H9 (cell line): ENCODE measurements at regions not wholly inside any gene's neighbourhood (a gene's known extent, or its start where the extent isn't known, plus 50 kb on each side); places are given as distances from the start of the nearest gene placed in this dataset.

ENCODE experiments used
- DNase-seq: peaks from one replicate; pipeline ENCODE4 v3.0.0-alpha.2; 2017
- H2AFZ ChIP-seq: one replicate; pipeline ENCODE4 v1.6.1; 2013; ENCODE audit warnings: mild to moderate bottlenecking, low read length, control low read depth, moderate library complexity
- H2AK5ac ChIP-seq: 2 replicates; pipeline ENCODE4 v1.6.1; 2013; ENCODE audit warnings: low read length, control low read depth, mixed read lengths; ENCODE audit not compliant: insufficient read length
- H2BK120ac ChIP-seq: one replicate; pipeline ENCODE4 v1.6.1; 2013; ENCODE audit warnings: low read depth, mild to moderate bottlenecking, low read length, control low read depth, inconsistent platforms; ENCODE audit not compliant: poor library complexity, severe bottlenecking
- H2BK12ac ChIP-seq: 2 replicates; pipeline ENCODE4 v1.6.1; 2013; ENCODE audit warnings: low read length, control low read depth, mixed read lengths, low read depth; ENCODE audit not compliant: insufficient read length
- H2BK15ac ChIP-seq: 2 replicates; pipeline ENCODE4 v1.6.1; 2013; ENCODE audit warnings: low read depth, low read length, control low read depth
- H2BK20ac ChIP-seq: one replicate; pipeline ENCODE4 v1.6.1; 2013; ENCODE audit warnings: low read depth, mild to moderate bottlenecking, low read length, control low read depth, inconsistent platforms; ENCODE audit not compliant: poor library complexity, severe bottlenecking
- H2BK5ac ChIP-seq: 2 replicates; pipeline ENCODE4 v1.6.1; 2013; ENCODE audit warnings: low read length, control low read depth, mixed read lengths; ENCODE audit not compliant: insufficient read length
- H3K14ac ChIP-seq: 2 replicates; pipeline ENCODE4 v1.6.1; 2013; ENCODE audit warnings: low read length, control low read depth; ENCODE audit not compliant: insufficient read depth
- H3K18ac ChIP-seq: 2 replicates; pipeline ENCODE4 v1.6.1; 2013; ENCODE audit warnings: low read depth, mild to moderate bottlenecking, mixed read lengths, low read length, control low read depth; ENCODE audit not compliant: insufficient read length
- H3K23ac ChIP-seq: 2 replicates; pipeline ENCODE4 v1.6.1; 2013; ENCODE audit warnings: low read length, control low read depth, mixed read lengths, low read depth; ENCODE audit not compliant: insufficient read length
- H3K23me2 ChIP-seq: 2 replicates; pipeline ENCODE4 v1.6.1; 2013; ENCODE audit warnings: low read depth, mild to moderate bottlenecking, mixed read lengths, low read length, control low read depth; ENCODE audit not compliant: insufficient read length, poor library complexity, severe bottlenecking
- H3K27ac ChIP-seq: 2 replicates; pipeline ENCODE4 v1.5.1; 2013; ENCODE audit warnings: low read length, control low read depth, mixed read lengths, low read depth; ENCODE audit not compliant: insufficient read length
- H3K27me3 ChIP-seq: 2 replicates; pipeline ENCODE4 v1.6.1; 2013; ENCODE audit warnings: low read length, control low read depth, inconsistent platforms; ENCODE audit not compliant: insufficient read depth
- H3K4ac ChIP-seq: 2 replicates; pipeline ENCODE4 v1.6.1; 2013; ENCODE audit warnings: low read depth, mild to moderate bottlenecking, control low read depth, inconsistent platforms, low read length, moderate library complexity
- H3K4me1 ChIP-seq: 2 replicates; pipeline ENCODE4 v1.6.1; 2013; ENCODE audit warnings: low read length, control low read depth, inconsistent platforms; ENCODE audit not compliant: insufficient read depth
- H3K4me2 ChIP-seq: 2 replicates; pipeline ENCODE4 v1.6.1; 2013; ENCODE audit warnings: low read length, control low read depth, mixed read lengths; ENCODE audit not compliant: insufficient read length, insufficient read depth
- H3K56ac ChIP-seq: 2 replicates; pipeline ENCODE4 v1.6.1; 2013; ENCODE audit warnings: low read depth, mild to moderate bottlenecking, mixed read lengths, low read length, control low read depth; ENCODE audit not compliant: insufficient read length
- H3K79me1 ChIP-seq: 2 replicates; pipeline ENCODE4 v1.6.1; 2013; ENCODE audit warnings: low read depth, mild to moderate bottlenecking, moderate library complexity, low read length, control low read depth, inconsistent platforms; ENCODE audit not compliant: insufficient read depth, poor library complexity, severe bottlenecking
- H3K79me2 ChIP-seq: 2 replicates; pipeline ENCODE4 v1.6.1; 2013; ENCODE audit warnings: low read length, control low read depth, inconsistent platforms; ENCODE audit not compliant: insufficient read depth
- H3K9ac ChIP-seq: 2 replicates; pipeline ENCODE4 v1.6.1; 2013; ENCODE audit warnings: low read length, control low read depth, mixed read lengths; ENCODE audit not compliant: insufficient read length; ENCODE audit errors: extremely low read depth
- H3K9me3 ChIP-seq: one replicate; pipeline ENCODE4 v1.6.1; 2013; ENCODE audit warnings: low read depth, low read length, inconsistent platforms; ENCODE audit not compliant: control insufficient read depth
- H3T11ph ChIP-seq: one replicate; pipeline ENCODE4 v1.6.1; 2013; ENCODE audit warnings: mild to moderate bottlenecking, low read length, control low read depth, inconsistent platforms
- H4K20me1 ChIP-seq: one replicate; pipeline ENCODE4 v1.6.1; 2013; ENCODE audit not compliant: control insufficient read depth, insufficient read length, insufficient read depth
- H4K5ac ChIP-seq: 2 replicates; pipeline ENCODE4 v1.6.1; 2013; ENCODE audit warnings: low read depth, mild to moderate bottlenecking, mixed read lengths, low read length, control low read depth; ENCODE audit not compliant: insufficient read length
- H4K8ac ChIP-seq: replicated peaks from 2 replicates; pipeline ENCODE4 v1.6.1; 2013; ENCODE audit warnings: low read length, control low read depth, mixed read lengths, low read depth; ENCODE audit not compliant: insufficient read length
- H4K91ac ChIP-seq: 2 replicates; pipeline ENCODE4 v1.6.1; 2013; ENCODE audit warnings: low read depth, mild to moderate bottlenecking, moderate library complexity, mixed read lengths, low read length, control low read depth; ENCODE audit not compliant: insufficient read length
- H3K27ac Mint-ChIP-seq, 3 experiments: 2 replicates in 2 of 3; 3 replicates in 1 of 3; pipeline ENCODE4 v1.8.0; 2020 to 2021; ENCODE audit warnings: mixed read lengths in 3 of 3, mild to moderate bottlenecking in 1 of 3, moderate library complexity in 1 of 3
- H3K27me3 Mint-ChIP-seq: 2 replicates; pipeline ENCODE4 v1.8.0; 2021; ENCODE audit warnings: low read depth, mild to moderate bottlenecking, moderate library complexity, mixed read lengths
- H3K36me3 Mint-ChIP-seq, 3 experiments: 2 replicates in 2 of 3; 3 replicates in 1 of 3; pipeline ENCODE4 v1.8.0; 2020 to 2021; ENCODE audit warnings: low read depth in 3 of 3, mixed read lengths in 3 of 3; ENCODE audit not compliant: insufficient read depth in 1 of 3
- H3K4me1 Mint-ChIP-seq, 2 experiments: 2 replicates each; pipeline ENCODE4 v1.8.0; 2020; ENCODE audit warnings: mixed read lengths in 2 of 2
- H3K4me3 Mint-ChIP-seq, 2 experiments: 2 replicates in 1 of 2; 3 replicates in 1 of 2; pipeline ENCODE4 v1.8.0; 2020 to 2021; ENCODE audit warnings: mild to moderate bottlenecking in 2 of 2, mixed read lengths in 2 of 2, moderate library complexity in 1 of 2
- H3K9me3 Mint-ChIP-seq, 2 experiments: 2 replicates in 1 of 2; 3 replicates in 1 of 2; pipeline ENCODE4 v1.8.0; 2020; ENCODE audit warnings: mild to moderate bottlenecking in 2 of 2, mixed read lengths in 2 of 2, moderate library complexity in 1 of 2
- CTCF ChIP-seq: fragments of 200-600 bp; sonication (generic); conservative IDR thresholded peaks from 3 replicates; pipeline ENCODE4 v1.8.0; 2021; ENCODE audit warnings: antibody characterized with exemption, mild to moderate bottlenecking
- WGBS: extraction: QIAGEN DNeasy Blood & Tissue Kit; methylation state at CpG from one replicate; pipeline ENCODE4 v1.1.7; 2013; ENCODE audit warnings: missing lambda C conversion rate, low lambda C conversion rate, mixed read lengths; ENCODE audit not compliant: insufficient read length; ENCODE audit errors: extremely low coverage; 5-methylcytosine and 5-hydroxymethylcytosine counted together

- no peak overlapping the region for H2BK120ac ChIP-seq
- H3K23ac ChIP-seq, result no peak overlapping the region
- H4K5ac ChIP-seq, result no peak overlapping the region
- DNase-seq, result no peak
- H3K18ac ChIP-seq, result no peak overlapping the region
- H3K9ac ChIP-seq, result no peak overlapping the region
- no peak for TF ChIP-seq CTCF
- no peak overlapping the region for H3K4ac ChIP-seq
- no peaks in the 10 kb centered on the region for H3K79me2 ChIP-seq
- no peaks in the 10 kb centered on the region for H3K9me3 ChIP-seq
- no peak overlapping the region for H2AK5ac ChIP-seq
- no peak overlapping the region for H3T11ph ChIP-seq
- H3K4me1 ChIP-seq, result no peaks in the 10 kb centered on the region
- WGBS, result no CpG with 5 or more reads among the region's 1 CpG
- no peaks in the 10 kb centered on the region for H3K79me1 ChIP-seq
- no peak overlapping the region for H3K14ac ChIP-seq
- no peaks in the 10 kb centered on the region for H4K20me1 ChIP-seq
- H3K56ac ChIP-seq, result no peak overlapping the region
- no peak overlapping the region for H2BK5ac ChIP-seq
- no peaks in the 10 kb centered on the region for H3K27me3 ChIP-seq
- peaks cover 6 to 9% of the 10 kb centered on the region in 2 experiments; a peak in 3 of 4 replicates for H3K4me1 Mint-ChIP-seq
- no peak overlapping the region for H4K91ac ChIP-seq
- no peak overlapping the region for H3K4me3 Mint-ChIP-seq
- no peak overlapping the region for H2BK15ac ChIP-seq
- no peak overlapping the region for H2BK12ac ChIP-seq
- H3K27ac Mint-ChIP-seq, result no peak overlapping the region
- no peak overlapping the region for H2AFZ ChIP-seq
- no peak overlapping the region for H3K4me2 ChIP-seq
- H3K23me2 ChIP-seq, result no peaks in the 10 kb centered on the region
- H3K27ac ChIP-seq, result no peak overlapping the region
- H3K36me3 Mint-ChIP-seq, result no peaks in the 10 kb centered on the region; a peak in 1 of 7 replicates
- H3K27me3 Mint-ChIP-seq, result no peaks in the 10 kb centered on the region; the same call in 1 of the 2 replicates
- H3K9me3 Mint-ChIP-seq, result no peaks in the 10 kb centered on the region
- no peak overlapping the region for H4K8ac ChIP-seq
- no peak overlapping the region for H2BK20ac ChIP-seq
Observed at GRCh38 chr21:32842146-32842545, 70.6 kb upstream of the PAXBP1 start.
